ENCODE measurements at regions not wholly inside any gene's neighbourhood (a gene's known extent, or its start where the extent isn't known, plus 50 kb on each side); places are given as distances from the start of the nearest gene placed in this dataset.
"Not testable (repeated sequence)": the region's sequence is repeated elsewhere in the genome, so short reads cannot be mapped to it uniquely, and the experiment has no call there.

- no peaks in the 10 kb centered on the region for H3K27me3 ChIP-seq
- H3K36me3 ChIP-seq, result no peaks in the 10 kb centered on the region
- H3K9me3 ChIP-seq, result no peaks in the 10 kb centered on the region
- no peak overlapping the region for H3K4me3 ChIP-seq
- no peak for DNase-seq
Observed at GRCh38 chr12:11968516-11968915, 102.2 kb upstream of the BCL2L14 start.

GRCh38 chr12:11969437-11970154 is 101.1 kb upstream of the BCL2L14 start:
- H3K27me3 ChIP-seq, result no peaks in the 10 kb centered on the region
- H3K9me3 ChIP-seq, result no peaks in the 10 kb centered on the region
- DNase-seq, result no peak
- H3K4me3 ChIP-seq, result no peak overlapping the region
- no peaks in the 10 kb centered on the region for H3K36me3 ChIP-seq

- H3K4me3 ChIP-seq, result no peak overlapping the region
- no peaks in the 10 kb centered on the region for H3K9me3 ChIP-seq
- no peaks in the 10 kb centered on the region for H3K36me3 ChIP-seq
- no peak for DNase-seq
- H3K27me3 ChIP-seq, result no peaks in the 10 kb centered on the region
Observed at GRCh38 chr12:11970155-11970520, 100.6 kb upstream of the BCL2L14 start.

- Histone ChIP-seq H3K36me3 (no peaks in the 10 kb centered on the region), H3K4me3 (no peak overlapping the region), H3K9me3 (no peaks in the 10 kb centered on the region), H3K27me3 (no peaks in the 10 kb centered on the region)
- DNase-seq, result no peak
Observed at GRCh38 chr12:11973396-11973795, 97.3 kb upstream of the BCL2L14 start.

- Histone ChIP-seq H3K4me3 (no peak overlapping the region), H3K36me3 (no peaks in the 10 kb centered on the region), H3K9me3 (no peaks in the 10 kb centered on the region), H3K27me3 (no peaks in the 10 kb centered on the region)
- no peak for DNase-seq
Observed at GRCh38 chr12:11976005-11976404, 94.7 kb upstream of the BCL2L14 start.

GRCh38 chr12:11978726-11979384 is 91.9 kb upstream of the BCL2L14 start:
- H3K9me3 ChIP-seq, result no peaks in the 10 kb centered on the region
- no peak for DNase-seq

GRCh38 chr12:11980115-11980514 is 90.6 kb upstream of the BCL2L14 start:
- Histone ChIP-seq H3K27me3 (no peaks in the 10 kb centered on the region), H3K36me3 (no peaks in the 10 kb centered on the region), H3K4me3 (no peak overlapping the region), H3K9me3 (no peaks in the 10 kb centered on the region)
- DNase-seq, result no peak

More at GRCh38 chr12:11978726-11979384, 91.9 kb upstream of the BCL2L14 start:
- no peaks in the 10 kb centered on the region for H3K36me3 ChIP-seq
- no peaks in the 10 kb centered on the region for H3K27me3 ChIP-seq
- no peak overlapping the region for H3K4me3 ChIP-seq

- Histone ChIP-seq H3K9me3 (no peaks in the 10 kb centered on the region), H3K4me3 (no peak overlapping the region), H3K27me3 (no peaks in the 10 kb centered on the region), H3K36me3 (no peaks in the 10 kb centered on the region)
- peak; percentile 70 for DNase-seq
Observed at GRCh38 chr12:11981121-11981733, 89.5 kb upstream of the BCL2L14 start.

- Histone ChIP-seq H3K36me3 (no peaks in the 10 kb centered on the region), H3K4me3 (no peak overlapping the region), H3K27me3 (no peaks in the 10 kb centered on the region), H3K9me3 (no peaks in the 10 kb centered on the region)
- DNase-seq, result no peak
Observed at GRCh38 chr12:11984417-11984816, 86.3 kb upstream of the BCL2L14 start.

GRCh38 chr12:11986165-11986564 is 84.6 kb upstream of the BCL2L14 start:
- H3K36me3 ChIP-seq, result no peaks in the 10 kb centered on the region
- no peak for DNase-seq

GRCh38 chr12:11987901-11988300 is 82.8 kb upstream of the BCL2L14 start:
- DNase-seq, result no peak
- no peaks in the 10 kb centered on the region for H3K36me3 ChIP-seq
- H3K9me3 ChIP-seq, result no peaks in the 10 kb centered on the region
- no peaks in the 10 kb centered on the region for H3K27me3 ChIP-seq
- no peak overlapping the region for H3K4me3 ChIP-seq

More at GRCh38 chr12:11986165-11986564, 84.6 kb upstream of the BCL2L14 start:
- Histone ChIP-seq H3K27me3 (no peaks in the 10 kb centered on the region), H3K4me3 (no peak overlapping the region), H3K9me3 (no peaks in the 10 kb centered on the region)

GRCh38 chr12:11991604-11992003 is 79.1 kb upstream of the BCL2L14 start:
- no peak for DNase-seq
- Histone ChIP-seq H3K4me3 (no peak overlapping the region), H3K36me3 (no peaks in the 10 kb centered on the region), H3K27me3 (no peaks in the 10 kb centered on the region), H3K9me3 (no peaks in the 10 kb centered on the region)

- H3K4me3 ChIP-seq, result no peak overlapping the region
- no peaks in the 10 kb centered on the region for H3K27me3 ChIP-seq
- DNase-seq, result no peak
- no peaks in the 10 kb centered on the region for H3K36me3 ChIP-seq
- no peaks in the 10 kb centered on the region for H3K9me3 ChIP-seq
Observed at GRCh38 chr12:11992515-11992914, 78.2 kb upstream of the BCL2L14 start.

GRCh38 chr12:11998307-11998943 is 72.3 kb upstream of the BCL2L14 start:
- not testable (repeated sequence) for H3K9me3 ChIP-seq, H3K27me3 ChIP-seq, H3K4me3 ChIP-seq, H3K36me3 ChIP-seq
- DNase-seq, result peak; percentile 61

GRCh38 chr12:11998944-11999315 is 71.8 kb upstream of the BCL2L14 start:
- Histone ChIP-seq H3K27me3 (no peaks in the 10 kb centered on the region), H3K4me3 (no peak overlapping the region), H3K36me3 (no peaks in the 10 kb centered on the region), H3K9me3 (no peaks in the 10 kb centered on the region)
- DNase-seq, result no peak

- H3K36me3 ChIP-seq, result no peaks in the 10 kb centered on the region
- H3K4me3 ChIP-seq, result no peak overlapping the region
- no peaks in the 10 kb centered on the region for H3K9me3 ChIP-seq
- H3K27me3 ChIP-seq, result no peaks in the 10 kb centered on the region
- DNase-seq, result no peak
Observed at GRCh38 chr12:12003609-12004008, 67.1 kb upstream of the BCL2L14 start.

GRCh38 chr12:12004524-12004923 is 66.2 kb upstream of the BCL2L14 start:
- DNase-seq, result no peak
- H3K4me3 ChIP-seq, result no peak overlapping the region
- no peaks in the 10 kb centered on the region for H3K9me3 ChIP-seq
- no peaks in the 10 kb centered on the region for H3K36me3 ChIP-seq
- H3K27me3 ChIP-seq, result no peaks in the 10 kb centered on the region

All from MG63 (cell line).